ENCODE measurements at regions not wholly inside any gene's neighbourhood (a gene's known extent, or its start where the extent isn't known, plus 50 kb on each side); places are given as distances from the start of the nearest gene placed in this dataset.

DNA sequence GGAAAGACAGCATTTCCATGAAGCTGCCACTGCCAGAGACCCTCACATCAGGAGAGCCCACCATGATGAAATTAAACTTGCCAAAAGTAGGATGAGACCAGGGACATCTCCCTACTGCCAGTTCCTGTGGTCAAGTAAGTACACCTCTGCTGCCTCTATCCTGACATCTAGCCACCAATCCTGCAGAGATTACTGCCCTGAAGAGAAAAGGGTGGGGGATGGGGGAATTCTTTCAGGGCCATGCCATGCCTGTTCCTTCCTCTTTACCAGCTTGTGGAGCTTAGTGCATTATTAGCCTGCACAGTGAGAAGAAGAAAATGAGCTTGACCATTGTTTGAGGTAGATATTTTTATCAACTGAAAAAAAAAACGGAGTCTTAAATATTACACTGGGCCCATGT lies 397.2 kb upstream of the CDH2 start:
- Mint-ChIP-seq H3K4me3 (no peak overlapping the region), H3K9me3 (peaks cover 0 to 31% (median 5%) of the 10 kb centered on the region in 7 donors), H3K36me3 (no peaks in the 10 kb centered on the region), H3K27ac (no peak overlapping the region), H3K4me1 (no peaks in the 10 kb centered on the region), H3K27me3 (no peaks in the 10 kb centered on the region)
- no peak for DNase-seq
- H3K36me3 ChIP-seq (ENCODE audit: control insufficient read depth, insufficient read depth, low read length) = no peaks in the 10 kb centered on the region
- peaks cover 0 to 11% of the 10 kb centered on the region in 2 experiments for H3K9me3 ChIP-seq (ENCODE audit: control insufficient read depth in 2 of 2, low read length in 2 of 2)
- no peak for ATAC-seq (ENCODE audit: low read depth in 2 of 2)
- H3K27ac ChIP-seq (ENCODE audit: insufficient read depth, low read length, poor library complexity, severe bottlenecking) = no peak overlapping the region
- H3K4me3 ChIP-seq (ENCODE audit: low read depth, low read length) = no peak overlapping the region
- H3K27me3 ChIP-seq (ENCODE audit: control insufficient read depth, insufficient read depth, low read length) = no peaks in the 10 kb centered on the region
- H3K4me1 ChIP-seq (ENCODE audit: control insufficient read depth, insufficient read depth, low read length, poor library complexity, severe bottlenecking) = no peaks in the 10 kb centered on the region

DNA sequence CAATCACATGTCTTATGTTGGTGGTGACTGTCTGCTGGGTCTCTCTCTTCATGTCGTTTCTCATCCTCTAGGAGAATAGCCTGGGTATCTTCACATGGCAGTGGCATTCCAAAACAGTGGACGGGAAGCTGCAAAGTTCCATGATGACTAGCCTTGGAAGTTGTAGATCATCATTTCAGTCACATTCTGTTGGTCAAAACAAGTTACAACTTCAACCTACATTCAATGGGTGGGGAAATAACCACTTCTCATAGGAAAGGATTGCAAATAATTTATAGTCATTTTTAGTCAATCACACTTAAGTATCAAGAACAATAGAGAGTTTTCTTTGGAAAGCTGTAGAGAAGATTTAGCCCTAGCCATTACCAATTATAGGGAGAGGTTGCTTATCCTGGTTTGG lies 395.0 kb upstream of the CDH2 start:
- Mint-ChIP-seq H3K36me3 (no peaks in the 10 kb centered on the region), H3K4me1 (no peaks in the 10 kb centered on the region), H3K4me3 (no peak overlapping the region), H3K27ac (no peak overlapping the region), H3K27me3 (no peaks in the 10 kb centered on the region), H3K9me3 (peaks cover 0 to 28% (median 7%) of the 10 kb centered on the region in 7 donors)
- H3K36me3 ChIP-seq (ENCODE audit: control insufficient read depth, insufficient read depth, low read length) = no peaks in the 10 kb centered on the region
- no peak overlapping the region for H3K27ac ChIP-seq (ENCODE audit: insufficient read depth, low read length, poor library complexity, severe bottlenecking)
- no peaks in the 10 kb centered on the region for H3K4me1 ChIP-seq (ENCODE audit: control insufficient read depth, insufficient read depth, low read length, poor library complexity, severe bottlenecking)
- no peak for DNase-seq
- peaks cover 0 to 11% of the 10 kb centered on the region in 2 experiments for H3K9me3 ChIP-seq (ENCODE audit: control insufficient read depth in 2 of 2, low read length in 2 of 2)
- no peak overlapping the region for H3K4me3 ChIP-seq (ENCODE audit: low read depth, low read length)
- no peak for ATAC-seq (ENCODE audit: low read depth in 2 of 2)
- H3K27me3 ChIP-seq (ENCODE audit: control insufficient read depth, insufficient read depth, low read length) = no peaks in the 10 kb centered on the region

DNA sequence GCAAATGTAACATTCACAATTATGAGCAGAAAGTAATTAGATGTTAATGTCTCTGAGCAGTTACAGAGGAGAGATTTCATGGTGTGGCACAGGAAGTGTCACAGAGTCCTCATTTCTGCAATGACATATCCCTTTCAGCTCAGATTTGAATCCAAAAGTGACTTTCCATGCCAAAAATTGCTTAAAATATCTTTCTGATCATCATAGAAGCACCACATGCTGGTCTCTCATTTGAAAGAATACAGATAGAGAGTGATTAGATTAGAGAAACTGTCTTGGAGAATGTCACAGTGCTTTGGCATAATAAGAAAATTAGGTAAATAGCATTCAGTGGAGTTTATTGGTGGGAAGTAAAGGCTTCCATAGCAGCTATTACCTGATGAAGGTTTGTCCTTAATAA lies 383.4 kb upstream of the CDH2 start:
- no peak for DNase-seq
- no peak overlapping the region for H3K27ac ChIP-seq (ENCODE audit: insufficient read depth, low read length, poor library complexity, severe bottlenecking)
- no peak overlapping the region for H3K4me3 ChIP-seq (ENCODE audit: low read depth, low read length)
- H3K27me3 ChIP-seq (ENCODE audit: control insufficient read depth, insufficient read depth, low read length) = no peaks in the 10 kb centered on the region
- ATAC-seq (ENCODE audit: low read depth in 2 of 2) = no peak
- H3K4me1 Mint-ChIP-seq = no peaks in the 10 kb centered on the region
- H3K36me3 Mint-ChIP-seq = no peaks in the 10 kb centered on the region
- no peak overlapping the region for H3K27ac Mint-ChIP-seq
- H3K36me3 ChIP-seq (ENCODE audit: control insufficient read depth, insufficient read depth, low read length) = no peaks in the 10 kb centered on the region
- H3K4me1 ChIP-seq (ENCODE audit: control insufficient read depth, insufficient read depth, low read length, poor library complexity, severe bottlenecking) = no peaks in the 10 kb centered on the region
- H3K27me3 Mint-ChIP-seq = no peaks in the 10 kb centered on the region
- H3K9me3 Mint-ChIP-seq = peaks cover 0 to 19% (median 6%) of the 10 kb centered on the region in 7 donors
- H3K4me3 Mint-ChIP-seq = no peak overlapping the region
- no peaks in the 10 kb centered on the region for H3K9me3 ChIP-seq (ENCODE audit: control insufficient read depth in 2 of 2, low read length in 2 of 2)

DNA sequence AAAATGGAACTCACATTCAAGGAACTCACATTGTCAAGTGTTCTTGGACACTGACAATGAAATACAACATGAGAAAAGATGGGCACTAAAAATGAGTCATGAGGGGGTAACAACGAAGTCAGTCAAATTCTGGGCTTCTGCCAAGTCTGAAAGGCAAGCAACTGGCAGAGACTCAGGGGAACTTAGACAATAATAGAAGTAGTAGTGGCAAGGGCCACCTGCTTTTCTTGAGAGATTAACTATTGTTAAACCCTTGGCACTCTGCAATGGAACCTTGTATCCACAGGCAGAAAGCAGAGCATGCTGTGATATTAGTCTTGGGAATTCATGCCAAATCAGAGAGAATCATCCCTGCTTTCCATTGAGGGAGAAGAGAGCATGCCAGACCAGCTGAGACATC lies 382.6 kb upstream of the CDH2 start:
- Mint-ChIP-seq H3K4me1 (no peaks in the 10 kb centered on the region), H3K27me3 (no peaks in the 10 kb centered on the region), H3K4me3 (no peak overlapping the region), H3K9me3 (peaks cover 0 to 25% (median 6%) of the 10 kb centered on the region in 7 donors), H3K27ac (no peak overlapping the region), H3K36me3 (no peaks in the 10 kb centered on the region)
- Histone ChIP-seq H3K4me3 (ENCODE audit: low read depth, low read length) (no peak overlapping the region), H3K36me3 (ENCODE audit: control insufficient read depth, insufficient read depth, low read length) (no peaks in the 10 kb centered on the region), H3K27ac (ENCODE audit: insufficient read depth, low read length, poor library complexity, severe bottlenecking) (no peak overlapping the region), H3K9me3 (ENCODE audit: control insufficient read depth in 2 of 2, low read length in 2 of 2) (peaks cover 0 to 1% of the 10 kb centered on the region in 2 experiments), H3K27me3 (ENCODE audit: control insufficient read depth, insufficient read depth, low read length) (no peaks in the 10 kb centered on the region), H3K4me1 (ENCODE audit: control insufficient read depth, insufficient read depth, low read length, poor library complexity, severe bottlenecking) (no peaks in the 10 kb centered on the region)
- no peak for DNase-seq
- ATAC-seq (ENCODE audit: low read depth in 2 of 2) = no peak

DNA sequence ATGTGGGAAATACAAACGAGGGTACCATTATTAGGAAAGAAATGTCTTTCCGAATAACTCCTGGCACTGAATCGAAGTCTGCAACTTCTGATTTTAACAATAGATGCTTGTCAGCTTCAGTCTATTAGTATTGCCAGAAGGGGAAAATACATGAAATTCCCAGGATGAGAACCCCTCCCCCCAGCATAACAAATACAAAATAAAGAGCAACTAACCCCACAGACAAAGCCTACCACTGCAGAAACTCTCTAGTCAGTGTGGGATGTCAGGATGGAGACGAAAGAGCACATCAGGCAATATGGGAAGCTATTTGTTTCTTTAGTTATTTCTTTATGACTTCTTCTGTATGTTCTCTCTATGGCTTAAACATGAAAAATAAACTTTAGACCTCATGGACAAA lies 365.0 kb upstream of the CDH2 start:
- H3K9me3 Mint-ChIP-seq = peaks cover 0 to 36% (median 7%) of the 10 kb centered on the region in 7 donors
- ATAC-seq (ENCODE audit: low read depth in 2 of 2) = no peak
- no peaks in the 10 kb centered on the region for H3K4me1 ChIP-seq (ENCODE audit: control insufficient read depth, insufficient read depth, low read length, poor library complexity, severe bottlenecking)

DNA sequence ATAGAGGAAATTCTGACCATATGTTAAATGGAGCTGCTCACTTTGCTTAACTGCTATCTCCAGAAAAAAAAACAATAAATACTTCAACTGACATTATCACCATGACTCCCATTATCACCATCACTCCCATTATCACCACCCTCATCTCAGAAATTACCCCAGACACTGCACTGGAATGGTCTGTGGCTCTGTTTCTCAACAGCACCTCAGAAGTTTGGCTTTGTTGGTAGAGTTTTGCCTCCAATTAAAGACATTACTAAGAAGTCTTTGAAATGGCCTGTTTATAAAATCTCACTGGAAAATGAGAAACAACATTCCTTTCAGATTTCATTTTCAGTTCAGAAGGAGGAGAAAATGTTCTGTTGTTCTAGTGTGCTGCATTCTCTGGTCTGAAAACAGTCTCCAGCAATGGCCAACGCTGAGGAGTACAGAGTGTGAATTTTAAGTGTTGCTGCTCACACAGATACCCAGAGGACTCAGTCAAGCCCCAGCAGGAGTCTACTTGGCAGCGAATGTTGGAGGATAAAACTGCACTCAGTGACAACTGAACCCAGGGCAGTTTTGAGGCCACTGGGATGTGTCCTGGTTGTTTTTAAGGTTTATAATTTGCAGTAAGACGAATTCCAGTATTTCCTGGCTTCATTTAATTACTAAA lies 364.5 kb upstream of the CDH2 start:
- Histone ChIP-seq H3K9me3 (ENCODE audit: control insufficient read depth in 2 of 2, low read length in 2 of 2) (peaks cover 0 to 18% of the 10 kb centered on the region in 2 experiments), H3K4me3 (ENCODE audit: low read depth, low read length) (no peak overlapping the region), H3K4me1 (ENCODE audit: control insufficient read depth, insufficient read depth, low read length, poor library complexity, severe bottlenecking) (no peaks in the 10 kb centered on the region), H3K36me3 (ENCODE audit: control insufficient read depth, insufficient read depth, low read length) (no peaks in the 10 kb centered on the region), H3K27ac (ENCODE audit: insufficient read depth, low read length, poor library complexity, severe bottlenecking) (no peak overlapping the region), H3K27me3 (ENCODE audit: control insufficient read depth, insufficient read depth, low read length) (no peaks in the 10 kb centered on the region)
- no peaks in the 10 kb centered on the region for H3K36me3 Mint-ChIP-seq
- ATAC-seq (ENCODE audit: low read depth in 2 of 2) (no peak), DNase-seq (no peak)
- H3K27ac Mint-ChIP-seq = no peak overlapping the region
- H3K9me3 Mint-ChIP-seq = peaks cover 0 to 36% (median 7%) of the 10 kb centered on the region in 7 donors
- H3K27me3 Mint-ChIP-seq = no peaks in the 10 kb centered on the region
- H3K4me3 Mint-ChIP-seq = no peak overlapping the region
- H3K4me1 Mint-ChIP-seq = no peaks in the 10 kb centered on the region

More for the DNA sequence above, 365.0 kb upstream of the CDH2 start:
- no peak overlapping the region for H3K27ac Mint-ChIP-seq
- H3K4me3 ChIP-seq (ENCODE audit: low read depth, low read length) = no peak overlapping the region
- no peaks in the 10 kb centered on the region for H3K27me3 Mint-ChIP-seq
- H3K27me3 ChIP-seq (ENCODE audit: control insufficient read depth, insufficient read depth, low read length) = no peaks in the 10 kb centered on the region
- H3K9me3 ChIP-seq (ENCODE audit: control insufficient read depth in 2 of 2, low read length in 2 of 2) = peaks cover 0 to 18% of the 10 kb centered on the region in 2 experiments
- DNase-seq = no peak
- H3K4me1 Mint-ChIP-seq = no peaks in the 10 kb centered on the region
- H3K36me3 Mint-ChIP-seq = no peaks in the 10 kb centered on the region
- no peaks in the 10 kb centered on the region for H3K36me3 ChIP-seq (ENCODE audit: control insufficient read depth, insufficient read depth, low read length)
- no peak overlapping the region for H3K4me3 Mint-ChIP-seq
- no peak overlapping the region for H3K27ac ChIP-seq (ENCODE audit: insufficient read depth, low read length, poor library complexity, severe bottlenecking)

DNA sequence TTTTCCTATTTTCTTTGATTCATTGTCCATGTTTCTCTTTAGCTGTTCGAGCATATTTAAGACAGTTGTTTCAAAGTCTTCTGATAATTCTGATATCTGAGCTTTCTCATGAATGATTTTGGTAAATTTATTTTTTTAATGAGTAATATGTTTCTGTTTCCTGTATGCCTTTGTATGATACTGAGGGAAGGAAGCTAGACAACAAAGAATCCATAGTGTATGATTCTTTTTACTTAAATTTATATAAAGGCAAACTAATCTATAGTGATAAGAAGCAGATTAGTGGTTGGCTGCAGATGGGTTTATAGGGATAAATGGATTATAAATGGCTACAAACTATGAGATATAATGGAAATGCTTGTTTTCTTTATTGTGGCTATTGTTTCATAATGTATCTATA lies 352.7 kb upstream of the CDH2 start:
- Mint-ChIP-seq H3K4me3 (no peak overlapping the region), H3K27me3 (no peaks in the 10 kb centered on the region), H3K27ac (no peak overlapping the region), H3K4me1 (no peaks in the 10 kb centered on the region), H3K9me3 (peaks cover 4 to 31% (median 5%) of the 10 kb centered on the region in 7 donors), H3K36me3 (no peaks in the 10 kb centered on the region)
- H3K4me3 ChIP-seq (ENCODE audit: low read depth, low read length) = no peak overlapping the region
- no peaks in the 10 kb centered on the region for H3K36me3 ChIP-seq (ENCODE audit: control insufficient read depth, insufficient read depth, low read length)
- H3K9me3 ChIP-seq (ENCODE audit: control insufficient read depth in 2 of 2, low read length in 2 of 2) = peaks cover 5 to 9% of the 10 kb centered on the region in 2 experiments
- DNase-seq = no peak
- no peak overlapping the region for H3K27ac ChIP-seq (ENCODE audit: insufficient read depth, low read length, poor library complexity, severe bottlenecking)
- H3K27me3 ChIP-seq (ENCODE audit: control insufficient read depth, insufficient read depth, low read length) = no peaks in the 10 kb centered on the region
- no peaks in the 10 kb centered on the region for H3K4me1 ChIP-seq (ENCODE audit: control insufficient read depth, insufficient read depth, low read length, poor library complexity, severe bottlenecking)
- no peak for ATAC-seq (ENCODE audit: low read depth in 2 of 2)

DNA sequence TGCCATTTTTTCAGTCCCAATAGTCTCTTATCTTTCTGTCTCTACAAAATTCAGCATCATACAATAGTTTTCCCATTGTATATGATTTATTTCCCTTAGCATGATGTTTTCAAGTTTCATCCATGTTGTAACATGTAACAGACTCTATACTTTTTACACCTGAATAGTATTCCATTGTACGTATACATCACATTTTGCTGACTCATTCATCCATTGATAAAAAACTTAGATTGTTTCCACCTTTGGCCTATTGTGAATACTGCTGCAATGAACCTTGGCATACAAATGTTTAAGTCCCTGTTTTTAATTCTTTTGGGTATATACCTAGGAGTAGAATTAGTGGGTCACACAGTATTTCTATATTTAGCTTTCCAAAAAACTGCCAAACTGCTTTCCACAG lies 349.3 kb upstream of the CDH2 start:
- no peaks in the 10 kb centered on the region for H3K27me3 Mint-ChIP-seq
- Histone ChIP-seq H3K27me3 (ENCODE audit: control insufficient read depth, insufficient read depth, low read length) (no peaks in the 10 kb centered on the region), H3K4me3 (ENCODE audit: low read depth, low read length) (no peak overlapping the region), H3K4me1 (ENCODE audit: control insufficient read depth, insufficient read depth, low read length, poor library complexity, severe bottlenecking) (no peaks in the 10 kb centered on the region), H3K9me3 (ENCODE audit: control insufficient read depth in 2 of 2, low read length in 2 of 2) (peaks cover 0 to 13% of the 10 kb centered on the region in 2 experiments), H3K27ac (ENCODE audit: insufficient read depth, low read length, poor library complexity, severe bottlenecking) (no peak overlapping the region), H3K36me3 (ENCODE audit: control insufficient read depth, insufficient read depth, low read length) (no peaks in the 10 kb centered on the region)
- no peak overlapping the region for H3K27ac Mint-ChIP-seq
- H3K9me3 Mint-ChIP-seq = peaks cover 3 to 22% (median 5%) of the 10 kb centered on the region in 7 donors
- no peaks in the 10 kb centered on the region for H3K4me1 Mint-ChIP-seq
- H3K4me3 Mint-ChIP-seq = no peak overlapping the region
- H3K36me3 Mint-ChIP-seq = no peaks in the 10 kb centered on the region
- no peak for ATAC-seq (ENCODE audit: low read depth in 2 of 2)
- no peak for DNase-seq

Measured in CD4-positive, CD25-positive, alpha-beta regulatory T cell (primary cell).